PC-3 (cell line): ENCODE measurements at regions not wholly inside any gene's neighbourhood (a gene's known extent, or its start where the extent isn't known, plus 50 kb on each side); places are given as distances from the start of the nearest gene placed in this dataset.

Source experiments
- CTCF ChIP-seq: fragments of 300-600 bp; sonication (generic); conservative IDR thresholded peaks from 2 replicates; pipeline ENCODE4 v1.5.1; 2017; ENCODE audit warnings: antibody characterized with exemption, low read depth, mild to moderate bottlenecking, low read length
- EZH2 ChIP-seq: fragments of 300-600 bp; sonication (generic); IDR thresholded peaks from one replicate; pipeline ENCODE4 v1.6.1; 2017; ENCODE audit warnings: antibody characterized with exemption, mild to moderate bottlenecking, low read length; ENCODE audit not compliant: unreplicated experiment
- EZH2phosphoT487 ChIP-seq: fragments of 300-600 bp; sonication (generic); IDR thresholded peaks from 2 replicates; pipeline ENCODE4 v1.6.1; 2018; ENCODE audit warnings: mild to moderate bottlenecking, antibody characterized with exemption, low read length, borderline replicate concordance

GRCh38 chr2:71888751-71889445 is 258.8 kb downstream of the CYP26B1 start:
- TF ChIP-seq CTCF (no peak), EZH2phosphoT487 (no peak), EZH2 (no peak)
